GM18868 (cell line): ENCODE measurements at regions not wholly inside any gene's neighbourhood (a gene's known extent, or its start where the extent isn't known, plus 50 kb on each side); places are given as distances from the start of the nearest gene placed in this dataset.
A peak's percentile ranks its signal among the peaks of the same experiment; 100 is the strongest.
"Not testable (repeated sequence)": the region's sequence is repeated elsewhere in the genome, so short reads cannot be mapped to it uniquely, and the experiment has no call there.

Experiments used
- ATAC-seq: cut with Tn5 transposase; IDR thresholded peaks from one replicate; pipeline ENCODE4 v1.9.1; 2021; ENCODE audit warnings: mild to moderate bottlenecking, moderate library complexity; ENCODE audit not compliant: unreplicated experiment

DNA sequence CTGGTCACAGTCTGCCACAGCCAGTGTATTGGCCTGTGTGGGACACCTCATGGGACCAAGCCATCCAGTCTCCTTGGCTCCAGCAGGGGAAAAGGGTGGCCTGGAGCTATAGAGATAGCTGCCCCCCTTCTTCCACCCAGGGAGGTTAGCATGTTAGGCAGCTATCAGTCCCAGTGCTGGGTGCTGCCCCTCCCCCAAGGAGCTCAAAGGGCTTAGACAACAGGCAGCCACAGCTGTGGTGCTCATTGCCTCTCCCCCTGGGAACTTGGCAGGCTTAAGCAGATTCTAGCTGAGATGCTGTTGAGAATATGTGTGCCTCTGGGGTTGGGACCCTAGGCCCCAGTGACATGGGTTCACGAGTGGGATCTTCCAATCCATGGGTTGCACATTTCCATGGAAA, 226.0 kb upstream of the PTGER4 start:
- ATAC-seq, result peak; percentile 23

DNA sequence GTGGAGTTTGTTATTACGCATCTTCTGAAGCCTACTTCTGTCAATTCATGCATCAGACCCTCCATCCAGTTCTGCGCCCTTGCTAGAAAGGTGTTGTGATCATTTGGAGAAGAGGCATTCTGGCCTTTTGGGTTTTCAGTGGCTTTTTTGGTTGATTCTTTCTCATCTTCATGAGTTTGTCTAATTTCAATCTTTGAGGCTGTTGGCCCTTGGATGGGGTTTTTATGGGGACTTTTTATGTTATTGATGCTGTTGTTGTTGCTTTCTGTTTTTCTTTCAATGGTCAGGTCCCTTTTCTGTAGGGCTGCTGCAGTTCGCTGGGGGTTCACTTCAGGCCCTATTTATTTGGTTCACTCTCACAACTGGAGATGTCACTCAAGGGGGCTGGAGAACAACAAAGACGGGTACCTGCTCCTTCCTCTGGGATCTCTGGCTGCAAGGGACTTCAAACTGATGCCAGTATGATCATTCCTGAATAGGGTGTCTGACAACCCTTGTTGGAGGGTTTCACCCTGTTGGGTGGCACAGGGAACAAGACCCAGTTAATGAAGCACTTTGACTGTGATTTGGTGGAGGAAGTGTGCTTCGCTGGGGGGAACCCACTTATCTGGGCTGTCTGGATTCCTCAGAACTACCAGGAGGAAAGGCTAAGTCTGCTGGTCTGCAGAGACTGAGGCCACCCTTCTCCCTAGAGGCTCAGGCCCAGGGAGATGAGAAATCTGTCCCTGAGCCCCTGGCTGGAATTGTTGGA, 226.7 kb upstream of the PTGER4 start:
- peak; percentile 67 for ATAC-seq

DNA sequence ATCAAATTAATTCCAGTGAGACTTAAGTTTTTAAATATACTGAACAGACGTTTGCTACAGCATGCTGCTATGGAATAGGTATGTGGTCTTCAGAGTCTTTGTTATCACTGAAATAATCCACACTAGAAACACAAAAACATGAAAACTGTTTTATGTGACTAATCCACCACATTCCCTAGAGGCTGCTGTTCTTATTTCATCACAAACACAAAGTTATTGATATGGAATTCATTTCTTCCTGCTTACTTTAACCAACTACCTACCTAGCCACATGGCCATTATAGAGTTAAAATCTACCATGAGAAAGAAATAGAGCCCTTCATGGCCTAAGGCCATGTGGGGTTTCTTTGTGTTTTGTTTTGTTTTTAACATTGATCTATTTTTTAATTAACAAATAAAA, 232.3 kb upstream of the PTGER4 start:
- ATAC-seq, result no peak

DNA sequence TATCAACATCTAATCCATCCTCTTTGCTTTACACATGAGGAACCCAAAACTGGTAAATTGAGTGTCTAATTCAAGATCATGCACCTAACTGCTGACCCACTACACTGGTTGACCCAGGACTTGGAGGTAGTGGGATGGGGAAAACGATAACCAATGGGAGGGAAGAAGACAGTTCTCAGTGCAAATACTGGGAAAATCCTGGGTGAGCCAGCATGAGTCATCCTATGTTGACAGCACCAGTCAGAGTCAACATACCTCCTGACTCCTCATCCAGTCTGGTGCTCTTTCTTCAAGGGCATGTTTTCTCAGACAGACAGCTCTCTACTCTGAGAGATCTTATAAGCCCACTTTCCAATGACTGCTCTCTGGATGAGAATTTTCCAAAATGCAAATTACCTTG, 232.8 kb upstream of the PTGER4 start:
- ATAC-seq, result no peak

DNA sequence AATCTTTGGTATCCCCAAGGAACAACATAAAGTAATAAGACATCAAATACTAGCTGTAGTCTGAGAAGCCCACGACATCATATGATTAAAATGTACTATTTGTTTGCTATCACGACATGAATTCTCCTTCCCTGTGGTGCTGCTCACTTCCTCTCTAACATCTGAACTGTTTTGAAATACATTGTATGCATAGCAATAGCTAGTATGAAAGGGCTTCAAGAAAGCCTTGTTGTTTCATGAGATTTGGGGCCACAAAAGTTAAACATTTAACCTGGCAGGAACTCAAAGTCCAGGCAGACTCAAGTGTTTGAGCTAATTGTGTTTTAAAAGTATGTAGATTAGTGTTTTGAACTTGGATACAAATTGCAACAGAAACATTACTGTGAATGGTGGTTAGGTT, 237.4 kb upstream of the PTGER4 start:
- no peak for ATAC-seq

DNA sequence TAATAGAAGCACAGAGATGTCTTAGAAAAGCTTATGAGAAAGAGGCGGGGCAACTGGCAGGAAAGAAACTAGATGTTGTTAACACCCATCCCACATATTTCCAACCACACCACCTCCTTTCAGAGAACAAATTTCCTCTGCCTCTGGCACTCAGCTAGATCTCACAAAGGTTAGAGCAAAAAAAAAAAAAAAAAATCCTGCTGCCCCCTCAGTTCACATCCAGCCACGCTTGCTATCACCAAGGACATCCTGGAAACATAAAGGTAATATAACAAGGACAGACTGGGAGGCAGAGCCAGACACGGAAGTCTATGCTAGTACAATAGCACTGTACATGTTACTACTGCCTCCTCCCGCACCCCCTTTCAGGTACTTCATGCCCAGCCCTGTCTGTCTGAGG, 238.0 kb upstream of the PTGER4 start:
- no peak for ATAC-seq

DNA sequence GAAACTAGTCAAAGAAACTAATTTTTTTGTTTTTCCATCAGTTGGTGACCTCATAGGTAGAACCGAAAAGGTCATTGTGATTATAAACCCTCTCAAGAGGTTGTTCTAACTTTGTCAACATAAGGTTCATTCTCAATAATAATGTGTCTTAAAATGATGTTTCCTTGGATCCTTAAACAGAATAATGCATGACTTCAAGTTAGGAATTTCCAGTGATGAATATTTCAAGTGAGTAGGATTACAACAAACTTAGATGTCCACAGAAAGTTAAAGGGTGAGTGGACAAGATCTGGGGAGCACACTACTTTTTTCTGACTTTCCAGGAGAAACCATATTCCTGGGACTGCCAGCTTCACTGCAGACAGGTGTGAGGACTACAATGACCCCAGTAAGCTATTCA, 239.0 kb upstream of the PTGER4 start:
- ATAC-seq, result no peak

DNA sequence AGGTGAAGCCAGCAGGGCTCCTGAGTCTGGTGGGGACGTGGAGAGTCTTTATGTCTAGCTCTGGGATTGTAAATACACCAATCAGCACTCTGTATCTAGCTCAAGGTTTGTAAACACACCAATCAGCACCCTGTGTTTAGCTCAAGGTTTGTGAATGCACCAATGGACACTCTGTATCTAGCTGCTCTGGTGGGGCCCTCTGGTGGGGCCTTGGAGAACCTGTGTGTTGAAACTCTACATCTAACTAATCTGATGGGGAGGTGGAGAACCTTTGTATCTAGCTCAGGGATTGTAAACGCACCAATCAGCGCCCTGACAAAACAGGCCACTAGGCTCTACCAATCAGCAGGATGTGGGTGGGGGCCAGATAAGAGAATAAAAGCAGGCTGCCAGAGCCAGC, 240.6 kb upstream of the PTGER4 start:
- ATAC-seq, result not testable (repeated sequence)

DNA sequence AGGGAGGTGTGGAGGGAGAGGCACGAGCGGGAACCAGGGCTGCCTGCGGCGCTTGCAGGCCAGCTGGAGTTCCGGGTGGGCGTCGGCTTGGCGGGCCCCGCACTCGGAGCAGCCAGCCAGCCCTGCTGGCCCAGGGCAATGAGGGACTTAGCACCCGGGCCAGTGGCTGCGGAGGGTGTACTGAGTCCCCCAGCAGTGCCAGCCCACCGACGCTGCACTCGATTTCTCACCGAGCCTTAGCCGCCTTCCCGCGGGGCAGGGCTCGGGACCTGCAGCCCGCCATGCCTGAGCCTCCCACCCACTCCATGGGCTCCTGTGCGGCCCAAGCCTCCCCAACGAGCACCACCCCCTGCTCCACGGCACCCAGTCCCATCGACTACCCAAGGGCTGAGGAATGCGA, 241.1 kb upstream of the PTGER4 start:
- not testable (repeated sequence) for ATAC-seq

DNA sequence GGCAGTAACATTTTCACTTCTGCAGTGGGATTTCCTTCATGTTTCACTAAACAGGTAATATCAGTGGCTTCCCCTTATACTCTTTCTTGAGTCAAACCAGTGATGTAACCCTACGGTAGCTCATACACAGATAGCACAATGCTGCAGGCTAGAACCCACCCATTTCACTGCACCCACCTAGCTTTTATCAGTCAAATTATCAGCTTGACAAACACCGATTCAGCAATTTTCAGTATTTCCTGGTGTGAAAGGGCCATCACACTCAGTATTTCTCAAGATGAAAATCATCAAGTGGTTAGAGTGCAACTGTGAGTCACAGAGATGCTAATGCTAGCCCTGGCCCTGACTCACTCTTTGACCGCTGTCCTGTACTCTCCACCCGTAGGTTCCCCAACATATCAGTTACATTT, 242.3 kb upstream of the PTGER4 start:
- ATAC-seq, result peak; percentile 84

DNA sequence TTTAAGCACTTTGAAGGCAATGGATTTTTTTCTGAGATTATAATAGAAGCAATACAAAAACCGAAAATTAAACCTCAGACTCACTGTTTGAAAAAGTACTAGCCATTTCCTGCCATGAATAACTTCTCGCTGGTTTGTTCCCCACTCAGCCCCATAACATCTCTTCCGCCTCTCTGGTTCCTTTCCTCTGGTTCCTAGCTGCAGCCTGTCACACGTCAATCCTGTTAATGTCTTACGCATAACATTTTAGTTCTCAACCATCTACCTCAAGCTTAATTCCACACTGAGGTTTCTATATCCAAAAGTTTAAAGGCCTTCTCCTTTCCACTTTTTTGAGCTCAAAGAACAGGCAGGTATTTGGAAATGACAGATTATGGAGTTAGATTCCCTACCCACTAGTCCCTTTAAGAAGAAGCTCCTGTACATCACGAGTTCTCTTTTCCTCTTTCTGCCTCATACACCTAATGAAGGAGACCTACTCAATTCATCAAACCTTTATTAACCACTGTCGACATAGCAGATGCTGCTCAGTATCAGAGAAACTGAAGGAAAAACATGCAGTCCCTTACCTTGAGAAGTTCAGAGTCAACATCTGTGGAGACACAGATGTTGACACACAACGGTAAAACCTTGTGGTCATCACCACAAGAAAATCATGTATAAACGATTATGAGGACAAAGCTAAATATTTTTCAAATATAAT, 243.0 kb upstream of the PTGER4 start:
- peak; percentile 55 for ATAC-seq

DNA sequence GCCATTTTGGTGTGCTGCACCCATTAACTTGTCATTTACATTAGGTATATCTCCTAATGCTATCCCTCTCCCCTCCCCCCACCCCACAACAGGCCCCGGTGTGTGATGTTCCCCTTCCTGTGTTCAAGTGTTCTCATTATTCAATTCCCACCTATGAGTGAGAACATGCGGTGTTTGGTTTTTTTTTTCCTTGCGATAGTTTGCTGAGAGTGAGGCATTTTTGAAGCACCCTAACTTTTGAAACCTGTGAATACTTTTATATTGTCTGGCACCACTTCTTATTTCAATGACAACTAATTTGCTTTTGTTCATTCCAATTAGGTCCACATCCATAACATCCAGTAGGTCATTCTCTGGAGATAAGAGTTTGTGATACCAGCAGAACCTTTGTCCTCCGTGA, 244.0 kb upstream of the PTGER4 start:
- ATAC-seq, result not testable (repeated sequence)

DNA sequence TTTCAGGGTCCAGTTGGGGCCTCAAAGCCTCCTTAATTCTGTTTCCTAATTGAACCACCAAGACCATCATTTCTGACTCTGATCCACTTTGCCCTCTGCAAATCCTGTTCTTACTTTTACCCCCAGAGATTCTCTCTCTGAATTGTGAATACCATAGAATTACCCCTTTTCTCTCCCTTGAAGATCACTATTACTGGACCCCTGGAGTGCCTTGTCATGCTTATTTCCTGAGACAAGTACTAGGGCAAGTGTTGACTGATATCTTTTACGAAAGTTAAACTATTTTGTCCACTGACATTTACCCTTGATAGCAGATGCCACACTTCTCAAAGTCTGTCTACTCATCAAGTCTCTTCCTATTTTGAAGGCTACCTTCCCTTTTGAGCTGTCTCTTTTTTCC, 246.9 kb upstream of the PTGER4 start:
- ATAC-seq, result no peak

DNA sequence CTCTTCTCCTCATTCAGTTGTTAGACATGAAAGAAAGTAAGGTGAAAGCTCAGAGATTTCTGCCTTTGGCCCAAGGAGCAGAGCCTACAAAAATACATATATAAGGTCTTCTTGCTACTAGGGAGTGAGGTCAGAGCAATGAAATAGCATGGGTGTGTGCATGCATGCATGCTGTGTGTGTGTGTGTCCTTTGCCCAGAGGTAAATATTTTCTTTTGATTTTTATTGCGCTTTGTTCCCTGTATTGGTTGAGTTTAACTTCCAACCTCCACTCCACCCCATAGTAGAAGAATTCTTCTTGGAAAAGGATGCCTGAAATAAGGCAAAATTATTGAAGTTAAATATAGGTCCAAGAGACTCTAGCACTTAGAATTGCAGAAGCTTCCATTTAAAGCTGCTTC, 248.0 kb upstream of the PTGER4 start:
- ATAC-seq, result no peak

DNA sequence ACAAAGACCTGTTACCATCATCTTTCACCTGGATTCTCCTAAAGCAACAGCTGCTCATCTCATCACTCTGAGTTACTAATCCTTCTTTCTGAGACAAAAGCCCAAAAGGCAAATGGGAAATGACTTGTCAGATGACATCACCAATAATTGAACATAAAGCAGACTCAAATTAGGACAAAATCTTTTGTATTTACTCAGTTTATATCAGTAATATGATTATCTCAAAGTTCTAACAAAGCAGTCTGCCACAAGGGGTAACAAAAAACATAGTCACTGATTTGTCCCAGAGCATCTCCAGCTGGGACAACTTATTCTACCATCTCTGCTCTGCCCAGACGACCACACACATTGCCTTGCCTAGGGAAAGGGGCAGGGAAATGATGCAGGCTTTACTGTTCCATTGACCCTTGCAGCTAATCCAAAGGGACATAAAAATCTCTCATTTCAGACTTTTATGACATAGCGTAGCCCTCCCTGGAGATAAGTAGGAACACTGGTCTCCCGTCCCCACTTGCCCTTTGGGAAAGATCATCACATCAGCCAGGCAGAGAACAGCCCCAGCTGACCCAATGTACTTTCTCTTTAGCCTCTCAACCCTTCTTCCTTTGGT, 249.5 kb upstream of the PTGER4 start:
- no peak for ATAC-seq

DNA sequence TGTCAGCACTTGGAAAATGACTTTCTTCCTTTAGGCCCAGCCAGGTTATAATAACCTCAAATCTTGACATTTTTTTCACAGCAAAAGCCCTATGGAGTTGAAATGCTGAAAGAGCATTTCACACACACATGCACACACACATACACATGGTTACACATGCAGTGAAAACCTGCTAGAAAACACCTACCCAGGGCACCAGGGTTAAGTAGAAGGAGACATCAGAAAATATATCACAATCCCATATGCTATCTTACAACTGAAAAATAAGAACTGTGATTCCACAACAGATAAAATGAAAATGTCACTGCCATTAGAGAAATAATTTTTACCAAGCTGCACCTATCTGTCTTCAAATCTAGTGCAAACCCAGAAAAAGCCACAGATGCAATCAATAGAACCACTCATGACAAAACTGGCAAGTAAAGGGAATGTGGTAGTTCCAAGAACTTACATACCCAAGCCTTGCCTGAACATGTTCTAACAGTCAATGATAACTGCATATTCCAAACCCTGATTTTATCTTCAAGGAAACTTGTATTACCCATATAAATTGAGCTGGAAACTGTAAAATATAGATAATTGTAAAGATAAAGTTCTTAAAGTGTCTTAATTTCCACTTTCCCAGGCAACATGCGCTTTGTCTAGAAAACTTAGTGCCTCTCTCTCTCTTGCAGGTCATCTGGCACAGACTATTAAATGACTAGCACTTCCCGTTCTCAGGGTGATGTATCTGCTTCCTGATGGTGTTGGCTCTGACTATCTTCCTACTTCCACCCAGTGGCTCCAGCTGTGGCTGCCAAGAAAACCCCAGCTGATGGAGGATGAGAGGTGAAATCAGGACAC, 250.2 kb upstream of the PTGER4 start:
- peak; percentile 60 for ATAC-seq

DNA sequence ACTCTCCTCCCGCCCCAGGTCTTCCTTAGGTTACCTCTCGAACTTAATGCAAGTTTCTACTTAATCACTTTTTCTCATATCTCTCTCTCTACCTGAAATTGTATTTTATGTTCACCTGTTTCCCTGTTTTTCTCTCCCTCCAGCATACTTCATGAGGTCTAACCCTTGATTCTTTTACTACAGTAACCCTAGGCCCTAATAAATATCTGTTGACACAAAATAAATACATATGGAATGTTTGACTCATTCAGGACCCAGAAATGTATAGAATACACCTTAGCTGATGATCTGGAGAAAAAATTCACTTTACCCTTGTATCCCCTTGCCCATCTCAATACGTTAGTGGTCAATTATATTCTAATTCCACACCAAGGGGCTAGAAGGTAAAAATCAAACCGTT, 250.9 kb upstream of the PTGER4 start:
- no peak for ATAC-seq

DNA sequence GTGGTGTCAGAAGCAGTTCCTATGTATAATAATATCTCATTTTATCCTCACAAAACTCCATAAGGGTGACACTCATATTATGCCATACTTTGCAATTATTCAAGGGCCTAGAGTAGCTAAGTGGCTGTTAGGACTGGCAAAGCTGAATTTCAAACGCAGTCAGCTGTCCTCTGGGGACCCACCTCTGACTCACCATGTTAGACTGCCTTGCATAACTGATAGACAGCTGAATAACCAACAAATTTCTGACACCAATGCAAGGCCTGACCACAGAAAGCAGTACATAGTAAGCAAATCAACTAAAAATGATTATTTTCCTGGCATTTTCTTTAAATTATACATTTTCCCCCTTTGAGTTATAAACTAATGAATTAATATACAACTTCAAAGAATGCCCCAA, 251.6 kb upstream of the PTGER4 start:
- peak; percentile 59 for ATAC-seq

DNA sequence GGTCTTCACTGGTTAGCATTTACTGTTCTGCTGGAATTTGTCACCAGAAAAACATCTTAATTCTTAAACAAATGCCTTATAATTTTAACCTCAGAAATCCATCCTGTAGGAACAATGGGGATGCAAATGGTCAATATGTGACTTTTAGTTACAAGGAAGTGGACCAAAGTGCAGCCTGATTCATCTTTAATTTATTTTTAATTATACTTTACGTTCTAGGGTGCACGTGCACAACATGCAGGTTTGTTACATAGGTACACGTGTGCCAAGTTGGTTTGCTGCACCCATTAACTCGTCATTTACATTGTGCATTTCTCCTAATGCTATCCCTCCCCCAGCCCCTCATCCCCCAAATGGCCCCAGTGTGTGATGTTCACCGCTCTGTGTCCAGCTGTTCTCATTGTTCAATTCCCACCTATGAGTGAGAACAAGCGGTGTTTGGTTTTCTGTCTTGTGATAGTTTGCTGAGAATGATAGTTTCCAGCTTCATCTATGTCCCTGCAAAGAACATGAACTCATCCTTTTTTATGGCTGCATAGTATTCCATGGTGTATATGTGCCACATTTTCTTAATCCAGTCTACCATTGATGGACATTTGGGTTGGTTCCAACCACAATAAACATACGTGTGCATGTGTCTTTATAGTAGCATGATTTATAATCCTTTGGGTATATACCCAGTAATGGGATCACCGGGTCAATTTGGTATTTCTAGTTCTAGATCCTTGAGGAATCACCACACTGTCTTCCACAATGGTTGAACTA, 262.5 kb upstream of the PTGER4 start:
- ATAC-seq, result not testable (repeated sequence)

DNA sequence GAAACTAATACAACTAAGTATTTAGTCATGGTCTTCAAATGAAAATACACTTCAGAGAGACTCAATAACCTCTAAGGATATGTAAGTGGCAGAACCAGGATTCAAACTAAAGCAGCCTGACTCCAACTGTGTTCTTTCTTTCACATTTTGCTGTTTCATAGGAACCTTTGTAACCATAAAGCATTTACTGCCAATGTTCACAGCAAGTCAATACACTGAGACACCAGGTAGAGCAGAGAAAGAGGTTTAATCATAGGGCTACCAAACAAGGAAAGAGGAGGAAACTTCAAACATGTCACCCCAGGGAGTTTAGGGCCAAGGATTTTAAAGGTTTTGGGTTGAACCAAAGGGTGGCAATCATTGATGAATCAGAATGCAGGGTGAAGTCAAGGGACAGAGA, 263.1 kb upstream of the PTGER4 start:
- ATAC-seq, result no peak

DNA sequence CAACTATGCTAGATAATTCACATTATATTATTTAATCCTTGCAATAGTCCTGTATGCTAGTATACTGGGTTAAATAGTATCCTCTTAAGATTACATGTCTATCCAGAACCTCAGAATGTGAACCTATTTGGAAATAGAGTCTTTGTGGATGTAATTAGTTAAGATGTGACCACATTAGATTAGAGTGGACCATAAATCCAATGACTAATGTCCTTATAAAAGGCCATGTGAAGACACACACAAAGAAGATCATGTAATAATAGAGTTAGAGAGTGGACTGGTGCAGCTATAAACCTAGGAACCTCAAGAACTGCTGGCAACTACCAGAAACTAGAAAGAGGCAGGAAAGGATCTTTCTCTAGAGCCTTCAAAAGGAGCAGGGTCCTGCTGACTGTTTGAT, 263.6 kb upstream of the PTGER4 start:
- no peak for ATAC-seq
